Loucy (cell line): ENCODE measurements at regions not wholly inside any gene's neighbourhood (a gene's known extent, or its start where the extent isn't known, plus 50 kb on each side); places are given as distances from the start of the nearest gene placed in this dataset.

Experiments used
- CTCF ChIP-seq: fragments of 200-600 bp; sonication (generic); conservative IDR thresholded peaks from 2 replicates; pipeline ENCODE4 v1.5.1; 2014; ENCODE audit warnings: mild to moderate bottlenecking, antibody characterized with exemption, low read length
- EZH2phosphoT487 ChIP-seq: fragments of 200-600 bp; IDR thresholded peaks from 2 replicates; pipeline ENCODE4 v1.6.1; 2018; ENCODE audit warnings: antibody characterized with exemption, mild to moderate bottlenecking, moderate library complexity, borderline replicate concordance

- TF ChIP-seq CTCF (no peak), EZH2phosphoT487 (no peak)
These were observed 510.1 kb upstream of the CFAP20DC start for GRCh38 chr3:59559721-59560435.
